Esophagus squamous epithelium (tissue), 4 donors: ENCODE measurements at regions not wholly inside any gene's neighbourhood (a gene's known extent, or its start where the extent isn't known, plus 50 kb on each side); places are given as distances from the start of the nearest gene placed in this dataset.

Experiments
- POLR2A ChIP-seq, 4 donors: fragments of 450-650 bp; IDR thresholded peaks; one replicate each; pipeline ENCODE4 v1.6.1; 2017; ENCODE audit warnings: antibody characterized with exemption in 4 of 4, mild to moderate bottlenecking in 4 of 4, moderate library complexity in 3 of 4
- TF ChIP-seq, protein P1 (sequence below), 6 experiments: fragments of 450-650 bp in 4 of 6; fragments of 200-600 bp in 2 of 6; sonication (generic) in 2 of 6; IDR thresholded peaks; one replicate each; pipeline ENCODE4 v1.5.1; 2016 to 2019; ENCODE audit warnings: antibody characterized with exemption in 6 of 6, mild to moderate bottlenecking in 4 of 6, moderate library complexity in 4 of 6

DNA sequence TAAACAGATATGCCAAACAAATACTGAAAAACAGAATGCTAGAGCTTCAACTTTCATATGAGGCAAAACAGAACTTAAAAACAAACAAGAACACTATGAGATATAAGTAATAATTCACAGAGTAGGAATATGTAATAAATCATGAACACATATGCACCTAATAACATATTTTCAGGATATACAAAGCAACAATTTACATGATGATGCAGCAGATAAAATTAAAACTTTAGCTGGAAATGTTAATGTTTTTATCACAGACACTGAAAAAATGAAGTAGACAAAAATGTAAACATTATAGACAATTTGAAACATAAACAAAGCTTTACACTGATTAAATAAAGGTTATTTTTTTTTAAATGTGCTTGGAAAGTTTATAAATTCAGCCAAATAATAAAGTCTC, 443.1 kb upstream of the NFIA start:
- no peak for TF ChIP-seq POLR2A (IDR thresholded peaks at IDR 0.05)
- TF ChIP-seq, protein P1, sequence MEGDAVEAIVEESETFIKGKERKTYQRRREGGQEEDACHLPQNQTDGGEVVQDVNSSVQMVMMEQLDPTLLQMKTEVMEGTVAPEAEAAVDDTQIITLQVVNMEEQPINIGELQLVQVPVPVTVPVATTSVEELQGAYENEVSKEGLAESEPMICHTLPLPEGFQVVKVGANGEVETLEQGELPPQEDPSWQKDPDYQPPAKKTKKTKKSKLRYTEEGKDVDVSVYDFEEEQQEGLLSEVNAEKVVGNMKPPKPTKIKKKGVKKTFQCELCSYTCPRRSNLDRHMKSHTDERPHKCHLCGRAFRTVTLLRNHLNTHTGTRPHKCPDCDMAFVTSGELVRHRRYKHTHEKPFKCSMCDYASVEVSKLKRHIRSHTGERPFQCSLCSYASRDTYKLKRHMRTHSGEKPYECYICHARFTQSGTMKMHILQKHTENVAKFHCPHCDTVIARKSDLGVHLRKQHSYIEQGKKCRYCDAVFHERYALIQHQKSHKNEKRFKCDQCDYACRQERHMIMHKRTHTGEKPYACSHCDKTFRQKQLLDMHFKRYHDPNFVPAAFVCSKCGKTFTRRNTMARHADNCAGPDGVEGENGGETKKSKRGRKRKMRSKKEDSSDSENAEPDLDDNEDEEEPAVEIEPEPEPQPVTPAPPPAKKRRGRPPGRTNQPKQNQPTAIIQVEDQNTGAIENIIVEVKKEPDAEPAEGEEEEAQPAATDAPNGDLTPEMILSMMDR (IDR thresholded peaks at IDR 0.05), result no peak
